Kidney (tissue), 13 donors: ENCODE measurements at regions not wholly inside any gene's neighbourhood (a gene's known extent, or its start where the extent isn't known, plus 50 kb on each side); places are given as distances from the start of the nearest gene placed in this dataset.

Experiments
- DNase-seq, 5 donors: peaks; one replicate each; pipeline ENCODE4 v3.0.0-alpha.2; 2013 to 2020
- FAIRE-seq: peaks from 2 replicates; lab custom pipeline; 2012; peaks lifted over from hg19 to GRCh38; lab: Jason Lieb, UNC
- H3K27ac ChIP-seq, 2 donors: one replicate each; pipeline ENCODE4 v1.7.0; 2013; ENCODE audit warnings: low read depth in 2 of 2, low read length in 2 of 2, inconsistent platforms in 1 of 2
- H3K27me3 ChIP-seq: one replicate; pipeline ENCODE4 v1.7.1; 2013; ENCODE audit warnings: low read length, inconsistent platforms; ENCODE audit not compliant: control insufficient read depth, insufficient read depth
- H3K36me3 ChIP-seq, 3 donors: one replicate each; pipeline versions ENCODE4 v1.7.0 to v1.7.1; 2013; ENCODE audit warnings: low read length in 3 of 3, control low read depth in 1 of 3, inconsistent platforms in 1 of 3; ENCODE audit not compliant: insufficient read depth in 3 of 3, control insufficient read depth in 2 of 3
- H3K4me1 ChIP-seq, 3 donors: one replicate each; pipeline versions ENCODE4 v1.7.0 to v1.7.1; 2013; ENCODE audit warnings: low read length in 3 of 3, inconsistent platforms in 1 of 3, low read depth in 1 of 3; ENCODE audit not compliant: control insufficient read depth in 2 of 3, insufficient read depth in 2 of 3
- H3K4me3 ChIP-seq, 3 donors: one replicate each; pipeline versions ENCODE4 v1.7.0 to v1.8.1; 2013; ENCODE audit warnings: low read length in 3 of 3, control low read depth in 1 of 3, inconsistent platforms in 1 of 3
- H3K9ac ChIP-seq, 3 donors: one replicate each; pipeline versions ENCODE4 v1.7.0 to v1.7.1; 2013; ENCODE audit warnings: low read length in 3 of 3, control low read depth in 1 of 3, inconsistent platforms in 1 of 3
- H3K9me3 ChIP-seq, 3 donors: one replicate each; pipeline versions ENCODE4 v1.7.0 to v1.7.1; 2013; ENCODE audit warnings: low read length in 3 of 3, control low read depth in 1 of 3, inconsistent platforms in 1 of 3; ENCODE audit not compliant: control insufficient read depth in 2 of 3, insufficient read depth in 1 of 3
- CTCF ChIP-seq: IDR thresholded peaks from 3 replicates; pipeline ENCODE4 v1.5.1; 2012; ENCODE audit warnings: mild to moderate bottlenecking, moderate library complexity, borderline replicate concordance; ENCODE audit not compliant: insufficient read depth; ENCODE audit errors: extremely low read depth
- intact Hi-C: fragments of 100-400 bp; cut with DNase I; formaldehyde crosslinking; loops from one replicate; pipeline ENCODE4 v1.11.1; 2022
- donor health status: control.
- donor health status: control.
- donor health status: control.
- donor health status: control.
- donor health status: control.
- donor health status: DM: yes; HTN: yes; CAD: no.
- donor health status: Normal renal cell carcinoma (clear cell type).

- H3K27ac ChIP-seq: no peak overlapping the region
- no peak for DNase-seq
- H3K36me3 ChIP-seq: no peaks in the 10 kb centered on the region
- H3K4me3 ChIP-seq: no peak overlapping the region
- intact Hi-C loops: no loop called here
- no peaks in the 10 kb centered on the region for H3K9me3 ChIP-seq
- H3K27me3 ChIP-seq: no peaks in the 10 kb centered on the region
- FAIRE-seq: no peak
- no peak for TF ChIP-seq CTCF
- no peak overlapping the region for H3K9ac ChIP-seq
- no peaks in the 10 kb centered on the region for H3K4me1 ChIP-seq
Measured at GRCh38 chr4:136489101-136489500, 1043.2 kb downstream of the PCDH18 start.

DNA sequence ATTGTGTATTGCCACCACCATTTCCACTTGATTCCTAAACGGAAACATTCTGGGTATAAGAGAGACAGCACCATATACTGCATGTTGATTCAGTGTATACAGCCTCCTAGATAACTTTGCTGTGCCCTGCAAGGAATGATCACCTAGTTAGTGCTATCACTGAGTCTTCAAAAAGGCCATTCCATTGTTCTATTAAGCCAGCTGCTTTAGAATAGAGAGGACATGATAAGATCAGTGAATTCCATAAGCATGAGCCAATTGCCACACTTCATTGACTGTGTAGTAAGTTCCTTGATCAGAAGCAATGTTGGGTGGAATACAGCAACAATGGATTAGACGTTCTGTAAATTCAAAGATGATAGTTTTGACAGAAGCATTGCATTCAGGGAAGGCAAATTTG, 1047.3 kb downstream of the PCDH18 start:
- DNase-seq: peak in 2 of 5 donors; percentile 2
- Histone ChIP-seq H3K9ac (no peak overlapping the region), H3K4me1 (no peaks in the 10 kb centered on the region), H3K27ac (no peak overlapping the region), H3K27me3 (no peaks in the 10 kb centered on the region), H3K9me3 (no peaks in the 10 kb centered on the region), H3K36me3 (no peaks in the 10 kb centered on the region), H3K4me3 (no peak overlapping the region)
- FAIRE-seq: no peak
- intact Hi-C loops: no loop called here
- no peak for TF ChIP-seq CTCF

DNA sequence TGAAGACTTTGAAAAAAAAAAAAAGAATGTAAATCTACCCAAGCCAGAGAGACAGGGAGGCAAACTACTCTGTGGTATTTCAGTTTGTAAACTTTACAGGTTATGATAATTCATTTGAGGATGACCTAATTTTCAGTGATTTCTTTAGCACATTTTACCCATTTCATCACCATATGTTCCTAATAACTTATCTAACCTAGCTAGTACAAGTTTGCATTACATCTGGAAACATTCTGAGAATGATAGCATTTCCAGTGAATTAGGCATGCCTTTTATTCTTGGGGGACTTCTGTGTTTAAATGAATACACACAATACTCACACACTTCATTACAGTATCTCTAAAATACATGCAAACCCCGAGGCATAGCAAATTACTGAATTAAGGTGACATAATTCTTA, 1055.5 kb downstream of the PCDH18 start:
- DNase-seq (no peak), FAIRE-seq (no peak)
- H3K4me1 ChIP-seq: no peaks in the 10 kb centered on the region
- H3K27ac ChIP-seq: no peak overlapping the region
- no peak for TF ChIP-seq CTCF
- H3K9me3 ChIP-seq: no peaks in the 10 kb centered on the region
- intact Hi-C loops: no loop called here
- H3K9ac ChIP-seq: no peak overlapping the region
- H3K27me3 ChIP-seq: no peaks in the 10 kb centered on the region
- H3K4me3 ChIP-seq: no peak overlapping the region
- no peaks in the 10 kb centered on the region for H3K36me3 ChIP-seq

- TF ChIP-seq CTCF: no peak
- no peak for FAIRE-seq
- no peaks in the 10 kb centered on the region for H3K27me3 ChIP-seq
Measured at GRCh38 chr4:136471051-136471450, 1061.2 kb downstream of the PCDH18 start.

More at GRCh38 chr4:136471051-136471450, 1061.2 kb downstream of the PCDH18 start:
- H3K4me3 ChIP-seq: no peak overlapping the region
- no peaks in the 10 kb centered on the region for H3K4me1 ChIP-seq
- peaks cover 0 to 4% (median 0%) of the 10 kb centered on the region in 3 donors for H3K9me3 ChIP-seq
- DNase-seq: no peak
- no peak overlapping the region for H3K9ac ChIP-seq
- H3K27ac ChIP-seq: no peak overlapping the region
- intact Hi-C loops: no loop called here
- no peaks in the 10 kb centered on the region for H3K36me3 ChIP-seq
